ENCODE measurements at regions not wholly inside any gene's neighbourhood (a gene's known extent, or its start where the extent isn't known, plus 50 kb on each side); places are given as distances from the start of the nearest gene placed in this dataset.

DNA sequence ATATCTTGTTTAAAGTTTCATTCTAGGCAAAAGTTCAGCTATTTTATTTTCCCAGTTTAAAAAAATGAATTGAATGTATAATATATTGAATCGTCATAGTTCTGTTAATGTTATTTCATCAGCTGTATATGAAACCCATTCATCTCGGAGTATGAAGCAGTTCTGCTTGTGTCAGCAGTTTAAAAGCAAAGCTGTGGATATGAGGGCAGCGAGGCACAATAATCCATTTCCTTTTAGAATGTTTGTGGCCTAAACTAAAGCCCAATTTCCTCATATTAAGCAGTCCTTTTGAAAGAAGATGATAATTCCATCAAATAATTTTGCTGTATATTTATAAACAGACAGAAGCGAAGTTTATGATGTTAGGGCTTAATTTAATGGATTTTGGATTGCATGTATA, 300.1 kb downstream of the SAMD5 start:
- TF ChIP-seq POLR2A (IDR thresholded peaks at IDR 0.05; ENCODE audit: low read depth, low read length) (no peak), POLR2AphosphoS5 (IDR thresholded peaks at IDR 0.05; ENCODE audit: low read depth, low read length) (no peak), TAF1 (IDR thresholded peaks at IDR 0.05; ENCODE audit: borderline replicate concordance, low read depth, low read length) (no peak)
